ENCODE measurements at regions not wholly inside any gene's neighbourhood (a gene's known extent, or its start where the extent isn't known, plus 50 kb on each side); places are given as distances from the start of the nearest gene placed in this dataset.

DNA sequence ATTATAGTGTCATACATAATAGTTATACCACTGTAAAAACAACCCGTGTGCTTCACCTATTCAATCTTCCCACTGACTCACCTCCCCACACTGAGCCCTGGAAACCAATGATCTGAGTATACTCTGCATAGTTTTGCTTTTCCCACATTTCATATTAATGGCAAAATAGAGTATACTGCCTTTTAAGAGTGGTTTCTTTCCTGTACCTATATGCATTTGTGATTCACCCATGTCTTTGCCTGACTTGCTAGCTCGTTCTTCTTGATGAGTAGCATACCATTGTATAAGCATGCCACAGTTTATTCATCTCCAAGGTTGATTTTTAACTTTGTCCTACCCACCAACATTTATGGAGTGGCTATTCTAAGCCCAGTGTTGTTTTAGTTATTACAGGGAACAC is 686.4 kb downstream of the PLCL1 start:
- DNase-seq: no peak

DNA sequence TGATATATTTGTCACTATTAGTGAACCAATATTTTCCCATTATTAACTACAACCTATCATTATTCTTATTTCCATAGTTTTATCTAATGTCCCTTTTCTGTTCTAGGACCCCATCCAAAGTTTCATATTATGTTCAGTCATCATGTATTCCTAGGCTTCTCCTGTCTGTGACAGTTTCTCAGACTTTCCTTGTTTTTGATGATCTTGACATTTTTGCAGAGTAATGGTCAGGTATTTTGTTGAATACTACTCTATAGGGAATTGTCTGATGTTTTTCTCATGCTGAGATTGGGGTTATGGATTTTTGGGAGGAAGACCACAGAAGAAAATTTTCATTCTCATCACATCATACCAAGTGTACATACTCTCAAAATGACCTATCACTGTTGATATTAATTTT is 684.6 kb downstream of the PLCL1 start:
- no peak for DNase-seq

DNA sequence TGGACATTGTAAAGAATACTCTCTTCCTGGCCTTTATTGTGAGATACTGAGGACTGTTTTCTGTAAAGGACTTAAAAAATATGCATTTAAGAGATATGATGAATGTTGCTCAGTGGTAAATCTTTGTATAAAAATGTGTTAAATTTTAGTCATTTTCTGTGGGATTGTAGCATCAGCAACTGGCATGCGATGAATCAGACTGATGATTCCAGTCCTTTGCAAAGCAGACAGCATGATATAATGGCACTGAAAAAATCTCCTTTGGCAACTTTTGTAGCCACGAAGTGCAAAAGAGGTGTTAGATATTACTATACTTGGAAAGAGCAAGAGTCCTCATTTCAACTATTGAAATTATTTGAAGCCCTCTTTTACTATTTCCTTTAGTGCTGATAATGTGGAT is 678.7 kb downstream of the PLCL1 start:
- DNase-seq: no peak

DNA sequence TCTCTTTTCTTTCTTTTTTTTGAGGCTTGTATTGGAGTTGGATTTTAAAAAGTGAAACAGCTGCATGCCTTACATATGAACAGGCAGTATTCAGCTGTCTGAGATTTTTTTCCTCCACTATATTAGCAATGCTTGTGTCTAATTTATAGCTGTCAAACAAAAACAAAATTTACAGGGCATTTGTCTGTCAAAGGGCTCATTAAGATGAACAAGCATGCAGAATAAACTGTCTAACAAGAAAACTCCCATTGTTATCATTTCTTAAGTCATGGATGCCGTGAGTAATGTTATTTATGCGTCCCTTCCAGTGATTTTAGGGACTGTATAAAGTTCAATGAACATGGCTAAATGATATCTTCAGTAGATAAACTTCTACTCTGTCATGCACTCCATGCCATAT is 674.7 kb downstream of the PLCL1 start:
- DNase-seq: no peak

DNA sequence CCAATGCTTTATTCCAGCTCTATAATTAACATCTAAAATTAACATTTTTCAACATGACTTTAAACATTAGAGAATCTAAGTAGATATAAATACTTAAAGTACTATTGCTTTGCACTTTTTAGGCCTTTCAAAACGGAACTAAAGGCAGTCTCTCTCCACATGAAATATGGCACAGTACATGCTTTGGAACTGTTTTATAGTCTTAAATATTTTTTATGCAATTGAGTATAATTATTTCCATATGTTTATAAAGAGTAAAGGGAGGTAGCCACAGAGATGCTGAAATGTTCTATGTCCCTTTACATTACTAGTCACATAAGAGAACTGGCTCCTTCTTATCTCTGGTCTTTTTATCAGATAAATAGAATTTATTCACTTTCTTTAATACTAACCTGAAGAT is 674.0 kb downstream of the PLCL1 start:
- DNase-seq: no peak

DNA sequence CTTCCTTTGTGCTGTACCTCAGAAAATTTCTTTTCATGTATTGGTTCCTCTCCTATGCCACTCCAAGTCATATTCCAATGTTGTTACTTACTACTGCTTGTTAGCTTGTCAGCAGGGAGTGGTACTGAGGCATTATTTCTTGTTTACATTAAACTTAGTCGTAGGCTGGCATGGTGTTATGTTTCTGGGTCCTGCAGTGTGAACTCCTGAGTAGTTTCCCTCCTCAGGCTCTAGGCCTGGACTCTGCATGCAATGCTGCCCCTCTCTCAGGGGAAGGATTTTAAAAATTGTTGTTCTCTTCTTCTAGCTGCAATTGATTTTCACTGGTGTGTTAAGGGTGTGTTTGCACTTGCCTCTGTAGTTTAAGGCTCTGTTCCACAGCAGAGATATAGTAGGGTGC is 671.6 kb downstream of the PLCL1 start:
- no peak for DNase-seq

DNA sequence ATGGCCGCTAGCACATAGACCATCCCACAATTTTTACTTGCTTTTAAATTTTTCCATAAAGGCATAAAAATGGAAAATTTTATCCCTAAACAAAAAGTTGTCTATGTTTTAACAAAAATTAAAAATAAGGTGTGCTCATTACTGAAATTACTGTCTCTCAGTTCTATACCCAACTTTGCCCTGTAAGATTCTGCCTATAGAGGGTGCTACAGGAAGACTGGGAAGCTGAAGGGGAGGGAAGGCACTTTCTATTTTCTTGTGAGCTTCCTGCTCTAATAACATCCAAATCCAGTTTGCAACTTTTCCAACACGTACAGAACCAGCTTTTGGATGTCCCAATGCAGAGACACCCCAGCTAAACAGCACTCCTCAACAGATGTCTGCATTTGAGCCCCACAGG is 666.9 kb downstream of the PLCL1 start:
- DNase-seq: no peak

DNA sequence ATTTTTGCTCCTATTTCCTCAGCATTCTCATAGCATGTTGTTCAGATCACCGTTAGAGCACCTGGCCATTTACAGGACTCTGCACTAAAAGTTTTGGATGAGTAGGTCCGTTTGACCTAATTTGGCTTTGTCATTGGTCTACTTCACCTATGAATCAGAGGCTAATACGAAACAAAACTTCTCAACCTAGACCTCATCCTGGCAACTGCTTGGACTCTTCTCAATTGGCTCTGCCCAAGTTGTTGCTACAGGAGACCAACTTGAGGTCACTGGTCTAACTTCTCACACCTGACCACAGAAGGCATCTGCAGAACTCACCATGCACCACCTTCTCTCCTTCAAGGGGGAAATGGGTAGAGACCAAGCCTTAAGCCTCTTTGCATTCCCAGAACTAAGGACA is 663.7 kb downstream of the PLCL1 start:
- no peak for DNase-seq

DNA sequence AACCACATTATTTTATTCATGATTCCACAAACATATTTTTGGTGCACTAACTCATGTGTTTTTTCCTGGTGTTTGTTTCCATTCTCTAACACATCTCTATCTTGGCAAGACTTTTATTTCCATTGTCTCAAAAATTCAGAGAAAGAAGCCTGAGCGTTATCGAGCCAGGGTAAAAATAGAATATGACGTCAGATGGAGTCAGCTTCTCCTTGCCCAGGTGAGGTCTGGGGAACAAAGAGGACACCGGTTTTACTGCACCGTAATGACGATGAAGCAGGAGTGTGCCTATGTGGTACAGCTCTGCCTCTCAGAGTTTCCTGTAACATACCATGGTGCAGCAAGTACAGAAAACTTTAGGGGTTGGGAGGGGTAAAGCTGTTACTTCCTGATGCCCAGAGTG is 661.6 kb downstream of the PLCL1 start:
- DNase-seq: no peak

DNA sequence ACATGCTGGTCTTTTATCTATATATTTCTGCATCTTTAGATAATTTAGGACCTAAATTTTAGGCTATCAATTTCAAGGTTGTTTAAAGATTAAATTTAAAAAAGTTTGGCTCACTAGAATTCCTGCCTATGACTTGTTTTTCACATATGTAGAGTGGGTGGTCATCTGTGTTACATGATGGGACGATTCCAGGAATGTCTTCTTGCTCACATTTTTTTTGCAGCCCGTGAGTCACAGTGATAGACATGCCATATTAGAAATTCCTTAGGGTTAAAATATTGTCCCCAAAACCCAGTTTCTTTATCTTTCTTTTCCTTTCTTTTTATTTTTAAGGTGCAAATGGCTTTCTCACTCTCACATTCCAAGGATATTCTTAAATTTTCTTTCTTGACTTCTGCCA is 652.0 kb downstream of the PLCL1 start:
- no peak for DNase-seq

DNA sequence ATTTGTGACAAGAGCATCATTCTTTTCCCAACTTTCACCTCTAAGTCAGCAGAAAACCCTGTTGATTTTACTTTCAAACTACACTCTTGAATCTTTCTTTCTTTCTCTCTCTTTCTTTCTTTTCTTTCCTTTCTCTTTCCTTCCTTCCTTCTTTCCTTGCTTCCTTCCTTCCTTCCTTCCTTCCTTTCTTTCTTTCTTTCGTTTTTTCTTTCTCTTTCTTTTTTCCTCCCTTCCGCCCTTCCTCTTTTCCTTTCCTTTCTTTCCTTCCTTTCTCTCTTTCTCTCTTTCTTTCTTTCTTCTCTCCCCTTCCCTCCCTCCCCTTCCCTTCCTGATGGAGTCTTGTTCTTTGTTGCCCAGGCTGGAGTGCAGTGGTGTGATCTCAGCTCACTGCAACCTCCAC is 649.5 kb downstream of the PLCL1 start:
- DNase-seq: no peak

DNA sequence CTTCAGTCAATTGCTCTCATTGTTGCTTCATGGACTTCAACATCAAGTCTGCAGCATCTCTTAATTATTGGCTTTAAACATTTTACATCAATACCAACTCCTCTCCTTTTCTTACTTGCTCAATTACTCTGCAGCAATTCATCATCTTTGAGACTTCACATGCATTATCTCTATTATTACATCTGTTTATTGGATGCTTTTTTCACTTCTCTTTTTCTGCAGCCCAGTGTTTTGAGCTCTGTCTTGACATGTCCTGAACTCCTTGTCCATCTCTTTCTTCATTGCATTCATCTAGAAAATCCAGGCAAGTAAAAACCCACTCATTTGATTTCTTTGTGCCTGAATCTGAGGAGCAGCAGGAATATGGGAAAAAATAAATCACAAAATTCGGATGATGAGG is 647.9 kb downstream of the PLCL1 start:
- DNase-seq: no peak

DNA sequence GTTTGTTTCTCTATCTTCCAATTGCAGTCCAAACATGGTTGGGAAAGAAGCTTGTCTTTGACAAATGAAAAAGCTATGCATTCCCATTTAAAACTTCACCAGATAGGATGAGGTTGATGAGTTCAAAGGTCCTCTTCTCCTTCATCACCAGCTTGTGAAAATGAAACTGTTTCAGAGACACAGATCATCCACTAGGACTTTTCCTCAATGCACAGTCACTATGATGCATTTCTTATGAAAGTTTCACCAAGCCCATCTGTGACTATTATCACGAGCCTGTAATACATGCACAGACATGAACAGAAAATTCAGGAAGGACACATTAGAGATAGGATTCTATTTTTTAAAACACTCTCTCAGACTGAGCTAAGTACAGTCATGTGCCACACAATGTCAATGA is 644.4 kb downstream of the PLCL1 start:
- DNase-seq: no peak

DNA sequence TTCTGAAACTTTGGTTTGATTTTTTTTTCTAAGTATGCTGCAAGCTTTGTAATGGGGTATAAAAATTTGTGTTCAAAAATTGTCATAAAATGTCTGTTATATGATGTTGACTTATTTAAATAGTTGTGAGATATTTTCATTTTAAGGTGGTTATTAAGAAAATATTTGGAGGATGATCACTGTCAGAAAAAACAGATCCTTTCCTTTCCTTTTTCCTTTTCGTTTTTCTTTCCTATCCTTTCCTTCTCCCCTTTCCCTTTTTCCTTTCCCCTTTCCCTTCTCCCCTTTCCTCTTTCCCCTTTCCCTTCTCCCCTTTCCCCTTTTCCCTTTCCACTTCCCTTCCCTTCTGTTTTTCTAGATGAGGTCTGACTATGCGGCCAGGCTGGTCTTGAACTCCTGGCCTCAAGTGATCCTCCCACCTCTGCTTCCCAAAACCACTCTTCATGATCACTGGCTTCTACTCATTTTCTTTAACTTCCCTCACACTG is 640.5 kb downstream of the PLCL1 start:
- no peak for DNase-seq

DNA sequence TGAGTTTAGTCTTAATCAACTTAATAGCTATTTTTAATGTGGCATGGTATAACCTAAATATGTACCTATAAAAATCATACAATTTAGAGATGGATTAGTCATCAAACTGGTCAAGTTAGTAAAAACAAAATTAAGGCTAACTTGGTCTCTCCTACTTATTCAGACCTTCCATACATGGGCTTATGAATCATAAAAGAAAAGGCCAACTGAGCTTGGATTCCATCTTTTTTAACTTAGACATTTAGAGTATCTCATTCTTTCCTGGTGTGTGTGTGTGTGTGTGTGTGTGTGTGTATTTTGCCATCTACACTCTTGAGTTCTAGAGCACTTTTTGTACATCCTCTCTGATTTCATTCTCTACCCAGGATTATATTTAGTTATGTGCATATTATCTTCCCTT is 637.5 kb downstream of the PLCL1 start:
- DNase-seq: no peak

DNA sequence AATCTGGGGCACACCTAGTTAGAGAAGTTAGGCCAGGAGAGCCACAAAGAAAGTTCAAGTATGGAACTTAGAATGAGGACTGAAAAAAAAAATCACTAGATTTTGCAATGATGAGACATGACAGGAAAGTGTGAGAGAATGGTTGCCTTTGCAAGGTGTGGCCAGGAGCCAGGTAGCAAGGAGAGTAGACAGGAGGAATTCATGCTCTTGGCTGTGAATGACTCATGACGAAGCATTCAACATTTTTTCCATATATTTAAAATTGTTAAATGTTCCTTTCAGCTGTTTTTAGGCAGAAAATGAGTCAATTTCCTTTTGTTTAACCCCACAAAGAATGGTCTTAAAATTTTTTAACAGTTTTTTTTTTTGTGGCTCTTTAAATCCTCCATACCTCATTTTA is 636.9 kb downstream of the PLCL1 start:
- no peak for DNase-seq

DNA sequence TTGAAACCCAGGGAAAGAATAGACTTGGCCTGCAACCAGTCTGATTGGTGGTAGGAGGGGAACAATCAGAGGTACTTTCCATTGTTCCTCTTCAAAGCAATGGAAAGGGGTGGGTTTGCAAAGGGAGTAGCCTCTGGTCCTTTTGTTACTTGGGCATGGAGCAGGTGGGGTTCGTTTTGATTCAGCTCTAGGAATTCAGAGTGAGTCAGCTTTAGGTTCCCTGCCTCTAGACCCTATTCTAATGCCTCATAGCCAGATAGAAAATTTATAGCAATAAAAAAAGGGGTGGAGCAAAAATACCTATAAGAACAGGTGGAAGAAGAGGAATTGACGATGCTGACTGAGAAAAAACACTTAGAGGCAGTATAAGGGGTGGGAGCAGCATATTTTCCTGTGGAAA is 636.4 kb downstream of the PLCL1 start:
- DNase-seq: no peak

DNA sequence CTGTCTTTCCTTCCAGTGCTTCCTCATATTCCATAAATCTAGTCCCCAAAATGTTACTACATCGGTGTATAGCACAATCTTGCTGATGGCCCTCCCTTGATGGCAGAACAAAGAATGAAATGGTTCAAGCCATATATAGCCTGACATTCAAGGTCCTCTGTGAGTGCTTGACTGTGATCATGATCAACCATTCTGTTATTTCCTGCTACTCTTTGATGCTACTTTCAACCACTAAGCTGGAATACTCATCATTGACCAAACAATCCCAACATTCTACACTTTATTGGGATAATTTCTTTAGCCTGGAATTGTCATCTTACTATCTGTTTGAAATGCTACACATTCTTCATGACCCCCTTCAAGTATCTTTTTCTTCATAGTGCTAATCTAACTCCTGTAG is 633.9 kb downstream of the PLCL1 start:
- no peak for DNase-seq

DNA sequence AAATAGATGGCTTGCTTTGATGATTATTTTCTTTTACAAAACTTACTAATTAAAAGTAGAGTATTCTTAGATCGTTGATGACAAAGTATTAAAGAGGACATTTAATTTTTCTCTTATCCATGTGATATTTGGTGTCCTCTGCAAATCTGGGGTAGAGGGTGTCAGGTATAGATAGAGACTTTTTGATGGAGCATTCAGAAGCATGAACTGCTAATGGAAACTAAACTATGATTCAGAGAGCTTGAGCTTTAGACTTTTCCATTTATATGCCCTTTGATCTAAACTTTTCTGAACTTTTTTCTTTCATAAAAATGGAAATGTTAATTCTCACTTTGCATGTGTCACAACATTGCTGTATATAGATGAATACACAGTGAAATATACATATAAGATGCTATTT is 619.7 kb downstream of the PLCL1 start:
- DNase-seq: no peak

DNA sequence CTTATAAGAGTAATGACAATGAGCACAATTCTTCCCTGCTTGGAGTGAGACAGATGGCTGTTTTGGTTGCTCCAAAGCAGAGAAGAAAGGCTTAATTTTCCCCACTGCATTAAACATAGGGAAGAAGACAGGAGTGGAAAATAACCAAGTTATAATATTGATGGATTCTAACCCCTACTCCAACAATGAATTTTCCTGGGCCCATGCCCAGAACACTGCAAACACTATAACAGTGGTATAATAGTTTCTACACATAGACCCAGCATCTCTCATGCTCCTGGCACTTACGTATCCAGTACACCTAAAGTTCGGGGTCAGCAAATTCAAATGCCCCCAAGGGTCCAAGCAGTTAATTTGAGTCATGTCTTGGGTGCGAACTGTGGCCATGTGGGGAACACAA is 613.4 kb downstream of the PLCL1 start:
- no peak for DNase-seq

DNA sequence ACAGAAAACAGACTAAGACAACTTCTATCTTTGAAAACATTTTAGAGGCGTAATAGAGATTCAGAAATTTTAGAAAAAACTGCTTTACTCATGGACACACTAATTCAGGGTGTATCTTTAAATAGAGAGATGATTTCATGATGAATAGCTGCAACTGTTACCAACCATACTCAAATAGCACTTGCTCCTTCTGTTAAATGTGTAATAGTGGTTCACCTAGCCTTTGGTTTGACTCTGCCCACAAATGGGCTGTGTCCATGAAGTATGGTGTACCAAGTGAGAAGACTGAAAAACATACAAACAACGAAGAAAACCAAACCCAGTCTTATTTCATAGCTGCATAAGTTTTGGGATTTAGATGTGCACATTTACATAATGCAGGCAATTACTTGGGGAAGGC is 610.6 kb downstream of the PLCL1 start:
- no peak for DNase-seq

DNA sequence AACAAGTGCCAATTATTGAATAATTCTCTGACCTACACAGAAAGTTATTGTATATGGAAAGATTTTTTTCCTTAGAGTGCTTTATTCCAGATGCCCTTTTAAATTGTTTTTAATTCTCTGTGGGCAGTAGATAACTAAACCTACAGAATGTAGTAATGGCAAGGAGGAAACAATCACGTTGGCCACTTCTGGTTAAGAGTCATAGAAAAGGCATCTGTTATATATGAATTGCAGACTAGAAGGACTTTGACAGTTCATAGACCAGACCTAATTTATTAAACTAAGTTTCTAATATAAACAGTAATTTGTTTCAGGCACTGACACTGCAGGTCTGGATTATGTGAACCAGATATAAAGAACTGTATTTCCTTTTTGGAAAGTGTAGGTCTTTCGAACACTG is 607.5 kb downstream of the PLCL1 start:
- no peak for DNase-seq

DNA sequence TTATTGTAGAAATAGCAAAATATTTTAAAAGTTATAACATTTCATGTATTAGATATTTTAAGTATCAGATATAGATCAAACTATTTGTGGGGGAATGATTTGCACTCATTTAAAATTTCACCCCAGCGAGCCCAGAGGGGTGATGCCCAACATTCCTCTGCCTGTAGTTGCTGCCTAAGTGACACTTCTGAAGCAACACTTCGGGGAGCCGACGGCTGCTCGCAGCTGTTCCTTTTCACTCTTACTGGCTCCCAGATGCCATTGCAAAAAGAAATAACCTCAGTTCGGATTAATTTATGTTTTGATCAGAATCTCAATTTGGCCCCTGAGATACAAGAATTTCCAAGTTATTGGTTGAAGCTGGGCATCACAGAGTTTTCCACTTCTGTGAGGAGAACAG is 603.8 kb downstream of the PLCL1 start:
- no peak for DNase-seq

DNA sequence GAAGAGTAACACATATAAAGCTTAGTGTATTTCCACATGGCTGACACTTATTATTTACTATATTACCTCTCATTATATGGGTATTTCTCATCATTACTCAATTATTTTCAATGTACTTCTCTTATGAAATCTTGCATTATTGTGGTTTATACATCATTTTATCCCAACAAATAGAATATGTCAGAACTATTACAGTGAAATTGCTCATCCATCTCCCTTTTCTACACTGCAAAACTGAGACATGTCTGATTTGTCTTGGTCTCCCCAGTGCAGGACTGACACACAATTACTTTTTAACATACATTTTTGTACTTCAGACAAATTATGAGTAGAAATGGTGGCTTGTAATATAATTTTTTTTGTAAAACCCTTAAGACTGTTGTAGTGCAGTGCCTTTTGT is 600.9 kb downstream of the PLCL1 start:
- DNase-seq: no peak

DNA sequence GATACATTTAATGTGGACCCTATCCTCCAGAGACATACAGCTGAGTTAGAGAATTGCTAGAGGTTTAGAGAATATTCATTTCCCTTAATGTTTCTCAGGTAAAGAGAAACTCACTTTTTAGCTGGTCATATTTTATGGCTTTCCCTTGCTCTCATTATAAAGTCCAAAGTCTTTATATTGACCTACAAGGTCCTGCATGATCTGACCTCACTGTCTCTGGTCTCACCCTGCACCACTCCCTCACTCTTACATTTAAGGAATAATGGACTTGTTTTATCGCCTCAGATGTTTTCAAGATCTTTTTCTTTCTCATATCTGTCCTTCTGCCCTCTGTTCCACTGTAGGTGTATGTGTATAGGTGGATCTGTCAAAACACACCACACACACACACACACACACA is 597.3 kb downstream of the PLCL1 start:
- DNase-seq: no peak

DNA sequence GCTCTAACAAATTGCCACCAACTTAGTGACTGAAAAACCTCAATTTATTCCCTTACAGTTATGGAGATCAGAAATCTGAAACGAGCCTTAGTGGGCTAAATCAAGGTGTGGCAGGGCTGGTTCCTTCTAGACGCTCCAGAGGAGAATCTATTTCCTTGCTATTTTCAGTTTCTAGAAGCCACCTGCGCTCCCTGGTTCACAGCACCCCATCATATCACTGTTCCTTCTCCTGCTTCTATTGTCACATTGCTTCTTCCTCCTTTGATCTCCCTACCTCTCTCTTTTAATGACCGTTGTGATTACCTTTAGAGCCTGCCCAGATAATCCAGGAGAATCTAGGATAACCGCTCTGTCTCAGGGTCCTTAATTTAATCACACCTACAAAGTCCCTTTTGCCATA is 596.6 kb downstream of the PLCL1 start:
- no peak for DNase-seq

Measured in retina (tissue), 1 donor.